DOHH2 (cell line): ENCODE measurements at regions not wholly inside any gene's neighbourhood (a gene's known extent, or its start where the extent isn't known, plus 50 kb on each side); places are given as distances from the start of the nearest gene placed in this dataset.

Experiments
- CTCF ChIP-seq: fragments of 200-600 bp; sonication (generic); IDR thresholded peaks from one replicate; pipeline ENCODE4 v1.5.1; 2014; ENCODE audit warnings: antibody characterized with exemption, mild to moderate bottlenecking, low read depth, low read length; ENCODE audit not compliant: poor library complexity, severe bottlenecking
- EZH2phosphoT487 ChIP-seq: fragments of 200-600 bp; sonication (generic); IDR thresholded peaks from 2 replicates; pipeline ENCODE4 v1.6.1; 2017; ENCODE audit warnings: borderline replicate concordance, mild to moderate bottlenecking, antibody characterized with exemption, low read length, moderate library complexity, mixed read lengths

- TF ChIP-seq CTCF = no peak
- no peak for TF ChIP-seq EZH2phosphoT487
These were observed 313.6 kb downstream of the NSG2 start for GRCh38 chr5:174359071-174359470.
